H9 (cell line): ENCODE measurements at regions not wholly inside any gene's neighbourhood (a gene's known extent, or its start where the extent isn't known, plus 50 kb on each side); places are given as distances from the start of the nearest gene placed in this dataset.

Source experiments
- DNase-seq: peaks from one replicate; pipeline ENCODE4 v3.0.0-alpha.2; 2017
- H2AFZ ChIP-seq: one replicate; pipeline ENCODE4 v1.6.1; 2013; ENCODE audit warnings: mild to moderate bottlenecking, low read length, control low read depth, moderate library complexity
- H2AK5ac ChIP-seq: 2 replicates; pipeline ENCODE4 v1.6.1; 2013; ENCODE audit warnings: low read length, control low read depth, mixed read lengths; ENCODE audit not compliant: insufficient read length
- H2BK120ac ChIP-seq: one replicate; pipeline ENCODE4 v1.6.1; 2013; ENCODE audit warnings: low read depth, mild to moderate bottlenecking, low read length, control low read depth, inconsistent platforms; ENCODE audit not compliant: poor library complexity, severe bottlenecking
- H2BK12ac ChIP-seq: 2 replicates; pipeline ENCODE4 v1.6.1; 2013; ENCODE audit warnings: low read length, control low read depth, mixed read lengths, low read depth; ENCODE audit not compliant: insufficient read length
- H2BK15ac ChIP-seq: 2 replicates; pipeline ENCODE4 v1.6.1; 2013; ENCODE audit warnings: low read depth, low read length, control low read depth
- H2BK20ac ChIP-seq: one replicate; pipeline ENCODE4 v1.6.1; 2013; ENCODE audit warnings: low read depth, mild to moderate bottlenecking, low read length, control low read depth, inconsistent platforms; ENCODE audit not compliant: poor library complexity, severe bottlenecking
- H2BK5ac ChIP-seq: 2 replicates; pipeline ENCODE4 v1.6.1; 2013; ENCODE audit warnings: low read length, control low read depth, mixed read lengths; ENCODE audit not compliant: insufficient read length
- H3K14ac ChIP-seq: 2 replicates; pipeline ENCODE4 v1.6.1; 2013; ENCODE audit warnings: low read length, control low read depth; ENCODE audit not compliant: insufficient read depth
- H3K18ac ChIP-seq: 2 replicates; pipeline ENCODE4 v1.6.1; 2013; ENCODE audit warnings: low read depth, mild to moderate bottlenecking, mixed read lengths, low read length, control low read depth; ENCODE audit not compliant: insufficient read length
- H3K23ac ChIP-seq: 2 replicates; pipeline ENCODE4 v1.6.1; 2013; ENCODE audit warnings: low read length, control low read depth, mixed read lengths, low read depth; ENCODE audit not compliant: insufficient read length
- H3K23me2 ChIP-seq: 2 replicates; pipeline ENCODE4 v1.6.1; 2013; ENCODE audit warnings: low read depth, mild to moderate bottlenecking, mixed read lengths, low read length, control low read depth; ENCODE audit not compliant: insufficient read length, poor library complexity, severe bottlenecking
- H3K27ac ChIP-seq: 2 replicates; pipeline ENCODE4 v1.5.1; 2013; ENCODE audit warnings: low read length, control low read depth, mixed read lengths, low read depth; ENCODE audit not compliant: insufficient read length
- H3K27me3 ChIP-seq: 2 replicates; pipeline ENCODE4 v1.6.1; 2013; ENCODE audit warnings: low read length, control low read depth, inconsistent platforms; ENCODE audit not compliant: insufficient read depth
- H3K4ac ChIP-seq: 2 replicates; pipeline ENCODE4 v1.6.1; 2013; ENCODE audit warnings: low read depth, mild to moderate bottlenecking, control low read depth, inconsistent platforms, low read length, moderate library complexity
- H3K4me1 ChIP-seq: 2 replicates; pipeline ENCODE4 v1.6.1; 2013; ENCODE audit warnings: low read length, control low read depth, inconsistent platforms; ENCODE audit not compliant: insufficient read depth
- H3K4me2 ChIP-seq: 2 replicates; pipeline ENCODE4 v1.6.1; 2013; ENCODE audit warnings: low read length, control low read depth, mixed read lengths; ENCODE audit not compliant: insufficient read length, insufficient read depth
- H3K56ac ChIP-seq: 2 replicates; pipeline ENCODE4 v1.6.1; 2013; ENCODE audit warnings: low read depth, mild to moderate bottlenecking, mixed read lengths, low read length, control low read depth; ENCODE audit not compliant: insufficient read length
- H3K79me1 ChIP-seq: 2 replicates; pipeline ENCODE4 v1.6.1; 2013; ENCODE audit warnings: low read depth, mild to moderate bottlenecking, moderate library complexity, low read length, control low read depth, inconsistent platforms; ENCODE audit not compliant: insufficient read depth, poor library complexity, severe bottlenecking
- H3K79me2 ChIP-seq: 2 replicates; pipeline ENCODE4 v1.6.1; 2013; ENCODE audit warnings: low read length, control low read depth, inconsistent platforms; ENCODE audit not compliant: insufficient read depth
- H3K9ac ChIP-seq: 2 replicates; pipeline ENCODE4 v1.6.1; 2013; ENCODE audit warnings: low read length, control low read depth, mixed read lengths; ENCODE audit not compliant: insufficient read length; ENCODE audit errors: extremely low read depth
- H3K9me3 ChIP-seq: one replicate; pipeline ENCODE4 v1.6.1; 2013; ENCODE audit warnings: low read depth, low read length, inconsistent platforms; ENCODE audit not compliant: control insufficient read depth
- H3T11ph ChIP-seq: one replicate; pipeline ENCODE4 v1.6.1; 2013; ENCODE audit warnings: mild to moderate bottlenecking, low read length, control low read depth, inconsistent platforms
- H4K20me1 ChIP-seq: one replicate; pipeline ENCODE4 v1.6.1; 2013; ENCODE audit not compliant: control insufficient read depth, insufficient read length, insufficient read depth
- H4K5ac ChIP-seq: 2 replicates; pipeline ENCODE4 v1.6.1; 2013; ENCODE audit warnings: low read depth, mild to moderate bottlenecking, mixed read lengths, low read length, control low read depth; ENCODE audit not compliant: insufficient read length
- H4K8ac ChIP-seq: replicated peaks from 2 replicates; pipeline ENCODE4 v1.6.1; 2013; ENCODE audit warnings: low read length, control low read depth, mixed read lengths, low read depth; ENCODE audit not compliant: insufficient read length
- H4K91ac ChIP-seq: 2 replicates; pipeline ENCODE4 v1.6.1; 2013; ENCODE audit warnings: low read depth, mild to moderate bottlenecking, moderate library complexity, mixed read lengths, low read length, control low read depth; ENCODE audit not compliant: insufficient read length
- H3K27ac Mint-ChIP-seq, 3 experiments: 2 replicates in 2 of 3; 3 replicates in 1 of 3; pipeline ENCODE4 v1.8.0; 2020 to 2021; ENCODE audit warnings: mixed read lengths in 3 of 3, mild to moderate bottlenecking in 1 of 3, moderate library complexity in 1 of 3
- H3K27me3 Mint-ChIP-seq: 2 replicates; pipeline ENCODE4 v1.8.0; 2021; ENCODE audit warnings: low read depth, mild to moderate bottlenecking, moderate library complexity, mixed read lengths
- H3K36me3 Mint-ChIP-seq, 3 experiments: 2 replicates in 2 of 3; 3 replicates in 1 of 3; pipeline ENCODE4 v1.8.0; 2020 to 2021; ENCODE audit warnings: low read depth in 3 of 3, mixed read lengths in 3 of 3; ENCODE audit not compliant: insufficient read depth in 1 of 3
- H3K4me1 Mint-ChIP-seq, 2 experiments: 2 replicates each; pipeline ENCODE4 v1.8.0; 2020; ENCODE audit warnings: mixed read lengths in 2 of 2
- H3K4me3 Mint-ChIP-seq, 2 experiments: 2 replicates in 1 of 2; 3 replicates in 1 of 2; pipeline ENCODE4 v1.8.0; 2020 to 2021; ENCODE audit warnings: mild to moderate bottlenecking in 2 of 2, mixed read lengths in 2 of 2, moderate library complexity in 1 of 2
- H3K9me3 Mint-ChIP-seq, 2 experiments: 2 replicates in 1 of 2; 3 replicates in 1 of 2; pipeline ENCODE4 v1.8.0; 2020; ENCODE audit warnings: mild to moderate bottlenecking in 2 of 2, mixed read lengths in 2 of 2, moderate library complexity in 1 of 2
- TF ChIP-seq, protein P1 (sequence below): fragments of 200-600 bp; sonication (generic); conservative IDR thresholded peaks from 3 replicates; pipeline ENCODE4 v1.8.0; 2021; ENCODE audit warnings: antibody characterized with exemption, mild to moderate bottlenecking

- H3K79me2 ChIP-seq = no peaks in the 10 kb centered on the region
- no peak overlapping the region for H2BK20ac ChIP-seq
- no peak overlapping the region for H3K18ac ChIP-seq
- no peak overlapping the region for H3K9ac ChIP-seq
- H2BK15ac ChIP-seq = no peak overlapping the region
- TF ChIP-seq, protein P1, sequence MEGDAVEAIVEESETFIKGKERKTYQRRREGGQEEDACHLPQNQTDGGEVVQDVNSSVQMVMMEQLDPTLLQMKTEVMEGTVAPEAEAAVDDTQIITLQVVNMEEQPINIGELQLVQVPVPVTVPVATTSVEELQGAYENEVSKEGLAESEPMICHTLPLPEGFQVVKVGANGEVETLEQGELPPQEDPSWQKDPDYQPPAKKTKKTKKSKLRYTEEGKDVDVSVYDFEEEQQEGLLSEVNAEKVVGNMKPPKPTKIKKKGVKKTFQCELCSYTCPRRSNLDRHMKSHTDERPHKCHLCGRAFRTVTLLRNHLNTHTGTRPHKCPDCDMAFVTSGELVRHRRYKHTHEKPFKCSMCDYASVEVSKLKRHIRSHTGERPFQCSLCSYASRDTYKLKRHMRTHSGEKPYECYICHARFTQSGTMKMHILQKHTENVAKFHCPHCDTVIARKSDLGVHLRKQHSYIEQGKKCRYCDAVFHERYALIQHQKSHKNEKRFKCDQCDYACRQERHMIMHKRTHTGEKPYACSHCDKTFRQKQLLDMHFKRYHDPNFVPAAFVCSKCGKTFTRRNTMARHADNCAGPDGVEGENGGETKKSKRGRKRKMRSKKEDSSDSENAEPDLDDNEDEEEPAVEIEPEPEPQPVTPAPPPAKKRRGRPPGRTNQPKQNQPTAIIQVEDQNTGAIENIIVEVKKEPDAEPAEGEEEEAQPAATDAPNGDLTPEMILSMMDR = no peak
- Mint-ChIP-seq H3K27me3 (no peaks in the 10 kb centered on the region; the same call in 1 of the 2 replicates), H3K27ac (no peak overlapping the region), H3K9me3 (no peaks in the 10 kb centered on the region; a peak in 1 of 5 replicates), H3K36me3 (no peaks in the 10 kb centered on the region), H3K4me1 (peaks cover 6 to 7% of the 10 kb centered on the region in 2 experiments), H3K4me3 (no peak overlapping the region)
- no peak overlapping the region for H2AFZ ChIP-seq
- no peak overlapping the region for H2BK12ac ChIP-seq
- H3K56ac ChIP-seq = no peak overlapping the region
- H3K23ac ChIP-seq = no peak overlapping the region
- H3K27me3 ChIP-seq = no peaks in the 10 kb centered on the region
- no peaks in the 10 kb centered on the region for H4K20me1 ChIP-seq
- H3K23me2 ChIP-seq = no peaks in the 10 kb centered on the region
- no peak overlapping the region for H4K5ac ChIP-seq
- no peak for DNase-seq
- no peak overlapping the region for H3K4me2 ChIP-seq
- no peak overlapping the region for H3K14ac ChIP-seq
- H3K27ac ChIP-seq = no peak overlapping the region
- no peak overlapping the region for H3K4ac ChIP-seq
- H2BK5ac ChIP-seq = no peak overlapping the region
- H2AK5ac ChIP-seq = no peak overlapping the region
- no peak overlapping the region for H3T11ph ChIP-seq
- no peak overlapping the region for H4K91ac ChIP-seq
- no peaks in the 10 kb centered on the region for H3K4me1 ChIP-seq
- no peaks in the 10 kb centered on the region for H3K9me3 ChIP-seq
- H2BK120ac ChIP-seq = no peak overlapping the region
- H3K79me1 ChIP-seq = no peaks in the 10 kb centered on the region
- no peak overlapping the region for H4K8ac ChIP-seq
These were observed 292.0 kb downstream of the RPAP3 start for GRCh38 chr12:47413806-47414205.
